Lung (tissue), 11 donors: ENCODE measurements at regions not wholly inside any gene's neighbourhood (a gene's known extent, or its start where the extent isn't known, plus 50 kb on each side); places are given as distances from the start of the nearest gene placed in this dataset.
A peak's percentile ranks its signal among the peaks of the same experiment; 100 is the strongest.

Experiments
- ATAC-seq: fragments of 200-7000 bp; cut with Tn5 transposase; one replicate; pipeline ENCODE4 v1.9.1; 2020; ENCODE audit warnings: moderate number of reproducible peaks; ENCODE audit not compliant: insufficient read depth, low FRiP score
- DNase-seq, 3 donors: peaks; one replicate each; pipeline ENCODE4 v3.0.0-alpha.2; 2013 to 2017
- H3K27ac ChIP-seq, 2 donors: one replicate each; pipeline ENCODE4 v1.5.1; 2013; ENCODE audit warnings: mild to moderate bottlenecking in 2 of 2, moderate library complexity in 2 of 2, control low read depth in 1 of 2, inconsistent platforms in 1 of 2, low read depth in 1 of 2, low read length in 1 of 2
- H3K27me3 ChIP-seq, 3 donors: one replicate each; pipeline ENCODE4 v1.5.1; 2013; ENCODE audit warnings: low read length in 2 of 3; ENCODE audit not compliant: control insufficient read depth in 3 of 3, insufficient read depth in 3 of 3
- H3K36me3 ChIP-seq, 4 donors: one replicate each; pipeline ENCODE4 v1.5.1; 2013; ENCODE audit warnings: low read length in 4 of 4, mild to moderate bottlenecking in 1 of 4, moderate library complexity in 1 of 4; ENCODE audit not compliant: control insufficient read depth in 4 of 4, insufficient read depth in 4 of 4
- H3K4me1 ChIP-seq, 5 donors: one replicate each; pipeline ENCODE4 v1.5.1; 2013; ENCODE audit warnings: low read length in 5 of 5, mild to moderate bottlenecking in 2 of 5, moderate library complexity in 1 of 5; ENCODE audit not compliant: control insufficient read depth in 5 of 5, insufficient read depth in 5 of 5
- H3K4me3 ChIP-seq: one replicate; pipeline ENCODE4 v1.5.1; 2013; ENCODE audit warnings: mild to moderate bottlenecking, control low read depth, moderate library complexity
- H3K9ac ChIP-seq, 2 donors: one replicate each; pipeline ENCODE4 v1.5.1; 2013; ENCODE audit warnings: low read length in 2 of 2, control low read depth in 1 of 2; ENCODE audit not compliant: insufficient read depth in 1 of 2
- H3K9me3 ChIP-seq, 4 donors: one replicate each; pipeline ENCODE4 v1.5.1; 2013; ENCODE audit warnings: low read length in 3 of 4, mild to moderate bottlenecking in 1 of 4, moderate library complexity in 1 of 4; ENCODE audit not compliant: control insufficient read depth in 4 of 4, insufficient read depth in 3 of 4
- WGBS, 2 donors: extraction: QIAGEN DNeasy Blood & Tissue Kit; methylation state at CpG; one replicate each; pipeline ENCODE4 v1.1.7; 2013; 5-methylcytosine and 5-hydroxymethylcytosine counted together
- TF ChIP-seq, protein P1 (sequence below): IDR thresholded peaks from 2 replicates; pipeline ENCODE4 v1.5.1; 2012; ENCODE audit warnings: mild to moderate bottlenecking; ENCODE audit errors: control extremely low read depth, extremely low read depth
- donor health status: control.
- donor health status: control.
- donor health status: Bipolar disorder and iron deficiency.
- donor health status: healthy.
- donor health status: DM: yes; HTN: yes; CAD: no.

GRCh38 chr4:183828839-183829238, 76.3 kb upstream of the STOX2 start:
- Histone ChIP-seq H3K27ac (no peak overlapping the region), H3K4me1 (peaks cover 2 to 18% (median 8%) of the 10 kb centered on the region in 5 donors), H3K9ac (no peak overlapping the region), H3K27me3 (no peaks in the 10 kb centered on the region), H3K4me3 (no peak overlapping the region), H3K36me3 (no peaks in the 10 kb centered on the region), H3K9me3 (no peaks in the 10 kb centered on the region)
- DNase-seq = no peak
- TF ChIP-seq, protein P1, sequence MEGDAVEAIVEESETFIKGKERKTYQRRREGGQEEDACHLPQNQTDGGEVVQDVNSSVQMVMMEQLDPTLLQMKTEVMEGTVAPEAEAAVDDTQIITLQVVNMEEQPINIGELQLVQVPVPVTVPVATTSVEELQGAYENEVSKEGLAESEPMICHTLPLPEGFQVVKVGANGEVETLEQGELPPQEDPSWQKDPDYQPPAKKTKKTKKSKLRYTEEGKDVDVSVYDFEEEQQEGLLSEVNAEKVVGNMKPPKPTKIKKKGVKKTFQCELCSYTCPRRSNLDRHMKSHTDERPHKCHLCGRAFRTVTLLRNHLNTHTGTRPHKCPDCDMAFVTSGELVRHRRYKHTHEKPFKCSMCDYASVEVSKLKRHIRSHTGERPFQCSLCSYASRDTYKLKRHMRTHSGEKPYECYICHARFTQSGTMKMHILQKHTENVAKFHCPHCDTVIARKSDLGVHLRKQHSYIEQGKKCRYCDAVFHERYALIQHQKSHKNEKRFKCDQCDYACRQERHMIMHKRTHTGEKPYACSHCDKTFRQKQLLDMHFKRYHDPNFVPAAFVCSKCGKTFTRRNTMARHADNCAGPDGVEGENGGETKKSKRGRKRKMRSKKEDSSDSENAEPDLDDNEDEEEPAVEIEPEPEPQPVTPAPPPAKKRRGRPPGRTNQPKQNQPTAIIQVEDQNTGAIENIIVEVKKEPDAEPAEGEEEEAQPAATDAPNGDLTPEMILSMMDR = no peak
- WGBS, 2 donors = 62 to 69% methylated on average over 3 of the region's 3 CpGs
- no peak for ATAC-seq

DNA sequence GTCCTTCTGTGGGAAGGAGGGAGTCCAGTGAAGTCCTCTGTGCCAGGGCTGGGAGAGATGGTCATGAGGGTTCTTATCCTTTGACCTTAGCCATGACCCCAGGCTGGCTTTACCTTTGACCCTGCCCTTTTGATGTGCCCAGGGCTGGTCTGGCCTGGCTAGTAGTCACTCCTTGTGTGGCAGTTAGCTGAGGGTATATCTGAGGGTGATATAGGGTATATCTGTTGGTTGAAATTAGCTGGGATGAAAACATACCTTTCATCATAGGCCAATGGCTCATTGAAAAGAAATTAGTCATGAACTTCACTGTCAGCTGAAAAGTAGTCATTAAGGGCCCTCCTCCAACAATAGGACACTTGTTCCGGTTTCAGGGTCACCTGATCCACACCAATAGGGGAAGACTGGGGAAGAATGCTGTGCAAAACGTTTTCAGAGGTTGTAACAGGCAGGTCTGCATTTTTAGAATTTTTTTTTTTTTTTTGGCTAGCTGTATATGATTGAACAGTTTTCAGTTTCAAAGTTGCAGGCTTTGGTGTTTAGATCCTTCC, 74.6 kb upstream of the STOX2 start:
- H3K9me3 ChIP-seq = no peaks in the 10 kb centered on the region
- TF ChIP-seq, protein P1 = no peak
- peak overlapping the region in 1 of 2 donors; percentile 33 for H3K27ac ChIP-seq
- peak in 2 of 3 donors; percentile 39 to 53 for DNase-seq
- no peak overlapping the region for H3K4me3 ChIP-seq
- H3K9ac ChIP-seq = no peak overlapping the region
- ATAC-seq = peak; percentile 59
- WGBS, 2 donors = 12 to 22% methylated on average over 2 of the region's 2 CpGs
- H3K4me1 ChIP-seq = peaks cover 2 to 18% (median 8%) of the 10 kb centered on the region in 5 donors
- H3K27me3 ChIP-seq = no peaks in the 10 kb centered on the region
- H3K36me3 ChIP-seq = no peaks in the 10 kb centered on the region

DNA sequence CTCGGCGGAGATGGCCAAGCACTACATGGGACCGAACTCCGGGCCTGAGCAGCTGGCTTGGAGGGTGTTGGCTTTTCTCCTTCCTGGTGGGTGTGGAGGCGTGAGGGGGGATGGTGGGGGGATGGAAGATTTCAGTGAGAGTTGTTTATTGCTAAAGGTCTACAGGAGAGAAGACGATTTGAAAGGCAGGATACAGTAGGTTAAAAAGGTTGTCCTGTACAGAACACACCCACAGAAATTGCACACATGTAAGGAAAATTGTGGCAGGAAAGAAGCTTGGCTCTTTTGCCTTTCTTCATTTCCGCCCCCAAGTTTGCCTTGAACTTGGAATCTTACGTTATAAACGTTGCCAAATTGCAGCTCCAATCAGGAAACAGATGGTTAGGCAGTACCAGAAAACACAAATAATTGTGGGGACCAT, 74.1 kb upstream of the STOX2 start:
- no peak overlapping the region for H3K9ac ChIP-seq
- ATAC-seq (peak; percentile 20), DNase-seq (peak in 2 of 3 donors; percentile 57 to 72)
- H3K27ac ChIP-seq = no peak overlapping the region
- H3K27me3 ChIP-seq = no peaks in the 10 kb centered on the region
- no peaks in the 10 kb centered on the region for H3K36me3 ChIP-seq
- TF ChIP-seq, protein P1 = no peak
- H3K9me3 ChIP-seq = no peaks in the 10 kb centered on the region
- peaks cover 2 to 18% (median 8%) of the 10 kb centered on the region in 5 donors for H3K4me1 ChIP-seq
- no peak overlapping the region for H3K4me3 ChIP-seq
- 19 to 29% methylated on average over 9 of the region's 9 CpGs for WGBS, 2 donors

GRCh38 chr4:183831683-183832082, 73.4 kb upstream of the STOX2 start:
- Histone ChIP-seq H3K4me3 (no peak overlapping the region), H3K9me3 (no peaks in the 10 kb centered on the region), H3K27me3 (no peaks in the 10 kb centered on the region), H3K27ac (no peak overlapping the region), H3K36me3 (no peaks in the 10 kb centered on the region), H3K9ac (no peak overlapping the region), H3K4me1 (peaks cover 2 to 17% (median 8%) of the 10 kb centered on the region in 5 donors)
- ATAC-seq (no peak), DNase-seq (no peak)
- TF ChIP-seq, protein P1 = no peak
- WGBS, 2 donors = 21 to 33% methylated on average over 5 of the region's 5 CpGs
